ENCODE measurements at regions not wholly inside any gene's neighbourhood (a gene's known extent, or its start where the extent isn't known, plus 50 kb on each side); places are given as distances from the start of the nearest gene placed in this dataset.

DNA sequence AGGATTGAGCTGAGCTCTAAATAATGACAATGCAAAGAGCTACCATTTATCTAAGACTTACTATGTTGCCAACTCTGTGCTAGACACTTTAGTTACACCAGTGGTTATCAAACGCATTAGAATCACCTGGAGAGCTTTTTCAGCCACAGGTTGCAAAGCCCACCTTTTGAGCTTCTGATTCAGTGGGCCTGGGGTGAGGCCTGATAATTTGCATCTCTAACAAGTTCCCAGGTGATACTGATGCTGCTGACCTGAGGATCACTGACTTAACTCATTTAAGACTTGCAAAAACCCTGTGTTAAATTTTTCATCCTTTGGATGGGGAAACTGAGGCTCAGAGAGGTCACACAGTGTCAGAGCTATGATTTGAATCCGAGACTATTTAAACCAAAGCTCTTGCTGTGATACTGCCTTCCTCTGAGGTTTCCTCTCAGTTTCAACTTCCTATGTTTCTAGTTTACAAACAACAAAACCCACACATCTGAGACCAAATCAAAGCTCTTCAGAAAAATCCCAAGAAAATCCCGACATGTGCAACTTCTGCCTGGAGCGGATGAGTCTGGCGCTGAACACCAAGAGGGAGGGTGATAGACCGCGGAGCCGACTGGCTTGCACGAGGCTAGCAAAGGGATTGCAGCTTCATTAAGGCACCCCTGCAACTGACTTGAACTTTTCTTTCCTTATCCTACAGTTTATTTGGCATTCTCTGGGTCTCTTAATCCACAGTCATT, 124.9 kb downstream of the CYP26A1 start:
- TF ChIP-seq, protein P1, sequence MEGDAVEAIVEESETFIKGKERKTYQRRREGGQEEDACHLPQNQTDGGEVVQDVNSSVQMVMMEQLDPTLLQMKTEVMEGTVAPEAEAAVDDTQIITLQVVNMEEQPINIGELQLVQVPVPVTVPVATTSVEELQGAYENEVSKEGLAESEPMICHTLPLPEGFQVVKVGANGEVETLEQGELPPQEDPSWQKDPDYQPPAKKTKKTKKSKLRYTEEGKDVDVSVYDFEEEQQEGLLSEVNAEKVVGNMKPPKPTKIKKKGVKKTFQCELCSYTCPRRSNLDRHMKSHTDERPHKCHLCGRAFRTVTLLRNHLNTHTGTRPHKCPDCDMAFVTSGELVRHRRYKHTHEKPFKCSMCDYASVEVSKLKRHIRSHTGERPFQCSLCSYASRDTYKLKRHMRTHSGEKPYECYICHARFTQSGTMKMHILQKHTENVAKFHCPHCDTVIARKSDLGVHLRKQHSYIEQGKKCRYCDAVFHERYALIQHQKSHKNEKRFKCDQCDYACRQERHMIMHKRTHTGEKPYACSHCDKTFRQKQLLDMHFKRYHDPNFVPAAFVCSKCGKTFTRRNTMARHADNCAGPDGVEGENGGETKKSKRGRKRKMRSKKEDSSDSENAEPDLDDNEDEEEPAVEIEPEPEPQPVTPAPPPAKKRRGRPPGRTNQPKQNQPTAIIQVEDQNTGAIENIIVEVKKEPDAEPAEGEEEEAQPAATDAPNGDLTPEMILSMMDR (IDR thresholded peaks at IDR 0.05): no peak
- TF ChIP-seq POLR2A (IDR thresholded peaks at IDR 0.05): no peak
